Activated naive CD8-positive, alpha-beta T cell treated with anti-CD3 and anti-CD28 coated beads, Interleukin-2, amount 10 ng/mL, durations not matched to agents 7 days and 5 days (primary cell): ENCODE measurements at regions not wholly inside any gene's neighbourhood (a gene's known extent, or its start where the extent isn't known, plus 50 kb on each side); places are given as distances from the start of the nearest gene placed in this dataset.

Experiments used
- ATAC-seq: fragments of 150-1000 bp; cut with Tn5 transposase; one replicate; pipeline ENCODE4 v1.10.0; 2021; ENCODE audit warnings: low read depth, moderate library complexity
- POLR2A ChIA-PET: fragments of 350-600 bp; sonication (Branson Sonifier 250); formaldehyde crosslinking; loops from one replicate; lab custom pipeline; 2021; ENCODE audit warnings: antibody characterized with exemption; lab: Charles Lee
- DNase-seq: peaks from one replicate; pipeline ENCODE4 v3.0.0; 2021
- H3K27ac Mint-ChIP-seq: one replicate; pipeline ENCODE4 v1.8.0; 2022; ENCODE audit warnings: mild to moderate bottlenecking, mixed read lengths
- H3K27me3 Mint-ChIP-seq: one replicate; pipeline ENCODE4 v1.8.0; 2022; ENCODE audit warnings: mild to moderate bottlenecking, moderate library complexity, mixed read lengths
- H3K36me3 Mint-ChIP-seq: one replicate; pipeline ENCODE4 v1.8.0; 2021; ENCODE audit warnings: mild to moderate bottlenecking, mixed read lengths
- H3K4me1 Mint-ChIP-seq: one replicate; pipeline ENCODE4 v1.8.0; 2021; ENCODE audit warnings: mixed read lengths
- H3K4me3 Mint-ChIP-seq: one replicate; pipeline ENCODE4 v1.8.0; 2022; ENCODE audit warnings: mild to moderate bottlenecking, moderate library complexity, mixed read lengths
- H3K9me3 Mint-ChIP-seq: one replicate; pipeline ENCODE4 v1.8.0; 2021; ENCODE audit warnings: mixed read lengths

GRCh38 chr2:223418131-223418530 is 184.0 kb downstream of the SCG2 start:
- DNase-seq (no peak), ATAC-seq (no peak)
- Mint-ChIP-seq H3K9me3 (no peaks in the 10 kb centered on the region), H3K27ac (no peak overlapping the region), H3K4me1 (no peaks in the 10 kb centered on the region), H3K27me3 (no peaks in the 10 kb centered on the region), H3K4me3 (no peak overlapping the region), H3K36me3 (no peaks in the 10 kb centered on the region)
- POLR2A ChIA-PET = no interaction called here

DNA sequence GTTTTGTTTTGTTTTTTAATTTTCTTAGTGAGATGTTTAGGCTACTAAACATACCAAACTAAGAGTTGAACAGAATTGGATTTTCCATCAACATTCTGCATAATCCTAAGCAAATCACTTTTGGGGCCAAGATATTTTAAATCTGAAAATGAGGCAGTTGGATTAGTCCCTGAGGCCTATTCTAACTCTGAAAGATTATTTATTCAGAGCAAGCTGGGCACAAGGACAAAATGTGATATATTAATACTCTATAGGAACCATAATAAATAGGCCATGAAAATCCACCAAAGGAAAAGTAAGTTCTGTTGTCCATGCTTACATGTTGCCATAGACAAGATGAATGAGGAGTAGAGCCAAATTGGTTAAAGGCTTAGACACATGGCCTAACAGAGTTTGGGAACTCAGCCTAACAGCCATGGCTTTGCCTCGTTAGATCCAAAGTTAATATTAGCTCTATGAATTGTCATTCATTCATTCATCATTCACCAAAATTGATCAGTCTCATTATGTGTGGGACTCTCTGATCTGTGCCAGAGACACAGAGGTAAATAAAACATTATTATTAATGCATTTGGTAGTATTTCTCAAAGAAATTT is 183.5 kb downstream of the SCG2 start:
- Mint-ChIP-seq H3K27ac (no peak overlapping the region), H3K4me3 (no peak overlapping the region), H3K9me3 (no peaks in the 10 kb centered on the region), H3K4me1 (no peaks in the 10 kb centered on the region), H3K36me3 (no peaks in the 10 kb centered on the region), H3K27me3 (no peaks in the 10 kb centered on the region)
- ATAC-seq = no peak
- no peak for DNase-seq
- POLR2A ChIA-PET = no interaction called here

DNA sequence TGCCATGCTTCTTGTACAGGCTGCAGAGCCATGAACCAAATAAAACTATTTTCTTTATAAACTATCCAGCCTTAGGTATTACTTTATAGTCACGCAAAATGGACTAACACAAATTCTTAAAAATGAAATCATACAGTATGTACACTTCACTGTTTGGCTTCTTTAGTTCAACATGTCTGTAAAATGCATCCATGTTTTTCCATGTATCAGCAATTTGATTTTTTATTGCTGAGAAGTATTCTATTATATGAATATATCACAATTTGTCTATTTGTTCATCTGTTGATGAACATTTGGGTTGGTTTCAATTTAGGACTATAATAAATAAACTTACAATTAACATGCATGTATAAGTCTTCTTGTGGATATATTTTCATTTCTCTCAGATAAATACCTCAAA is 182.1 kb downstream of the SCG2 start:
- H3K36me3 Mint-ChIP-seq = no peaks in the 10 kb centered on the region
- H3K4me1 Mint-ChIP-seq = no peaks in the 10 kb centered on the region
- no peaks in the 10 kb centered on the region for H3K27me3 Mint-ChIP-seq
- H3K27ac Mint-ChIP-seq = no peak overlapping the region
- POLR2A ChIA-PET = no interaction called here
- H3K4me3 Mint-ChIP-seq = no peak overlapping the region
- no peak for DNase-seq
- no peaks in the 10 kb centered on the region for H3K9me3 Mint-ChIP-seq
- ATAC-seq = no peak

DNA sequence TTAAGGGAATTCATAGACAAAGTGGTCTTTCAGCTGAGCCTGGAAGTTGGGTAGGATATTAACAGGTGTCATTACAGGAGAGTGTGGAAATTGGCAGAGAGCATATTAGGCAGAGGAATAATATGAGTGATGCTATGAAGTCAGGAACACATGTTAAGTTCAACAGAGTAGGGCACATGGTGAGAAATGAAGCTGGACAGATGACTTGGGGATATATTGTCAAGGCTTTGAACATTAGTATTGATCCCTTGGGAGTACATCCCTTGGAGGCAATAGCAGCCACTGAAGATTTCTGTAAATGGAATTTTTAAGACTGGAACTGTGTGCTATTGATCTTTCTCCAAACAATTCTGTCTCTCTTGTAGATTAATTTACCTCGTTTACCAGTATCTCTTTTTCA is 170.7 kb downstream of the SCG2 start:
- Mint-ChIP-seq H3K27ac (no peak overlapping the region), H3K4me1 (no peaks in the 10 kb centered on the region), H3K9me3 (no peaks in the 10 kb centered on the region), H3K4me3 (no peak overlapping the region), H3K27me3 (no peaks in the 10 kb centered on the region), H3K36me3 (no peaks in the 10 kb centered on the region)
- POLR2A ChIA-PET = no interaction called here
- DNase-seq (no peak), ATAC-seq (no peak)

DNA sequence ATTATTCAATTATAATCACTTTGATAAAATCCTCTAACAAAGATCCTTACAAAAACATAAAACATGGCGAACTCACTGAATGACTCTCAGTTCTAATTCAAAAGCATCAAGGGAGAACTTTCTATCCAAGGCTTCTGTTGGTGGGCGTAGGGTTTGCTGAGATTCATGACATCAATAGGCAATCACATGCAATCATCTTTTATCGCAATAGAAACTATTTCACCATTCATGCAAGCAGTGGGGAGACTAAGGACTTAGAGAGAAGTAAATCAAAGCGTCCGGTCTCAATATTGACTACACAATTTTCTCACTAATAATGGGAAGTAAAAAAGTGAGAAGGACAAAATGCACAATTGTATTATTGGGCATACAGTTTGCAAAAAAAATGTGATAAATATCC is 168.7 kb downstream of the SCG2 start:
- DNase-seq (no peak), ATAC-seq (no peak)
- Mint-ChIP-seq H3K27me3 (no peaks in the 10 kb centered on the region), H3K27ac (no peak overlapping the region), H3K4me1 (no peaks in the 10 kb centered on the region), H3K36me3 (no peaks in the 10 kb centered on the region), H3K4me3 (no peak overlapping the region), H3K9me3 (no peaks in the 10 kb centered on the region)
- POLR2A ChIA-PET = no interaction called here

- H3K4me3 Mint-ChIP-seq = no peak overlapping the region
- no peak for DNase-seq
- POLR2A ChIA-PET = no interaction called here
- H3K36me3 Mint-ChIP-seq = no peaks in the 10 kb centered on the region
- ATAC-seq = no peak
- H3K4me1 Mint-ChIP-seq = no peaks in the 10 kb centered on the region
- H3K9me3 Mint-ChIP-seq = no peaks in the 10 kb centered on the region
- H3K27me3 Mint-ChIP-seq = no peaks in the 10 kb centered on the region
- H3K27ac Mint-ChIP-seq = no peak overlapping the region
These were observed 164.4 kb downstream of the SCG2 start for GRCh38 chr2:223437788-223438187.

DNA sequence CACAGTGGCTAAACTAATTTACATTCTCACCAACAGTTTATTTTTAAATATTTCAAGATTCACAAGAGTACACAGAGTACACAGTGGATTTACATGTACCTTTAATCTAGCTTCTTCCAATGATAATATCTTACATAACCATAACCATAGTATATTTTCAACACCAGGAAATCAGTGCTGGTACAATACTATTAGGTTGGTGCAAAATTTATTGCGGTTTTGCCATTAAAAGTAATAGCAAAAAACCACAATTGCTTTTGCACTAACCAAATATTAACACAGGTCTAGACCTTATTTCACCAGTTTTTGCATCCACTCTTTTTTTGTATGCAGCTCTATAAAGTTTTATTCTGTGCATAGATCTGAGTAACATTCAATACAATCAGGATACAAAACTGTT is 163.0 kb downstream of the SCG2 start:
- Mint-ChIP-seq H3K27me3 (no peaks in the 10 kb centered on the region), H3K36me3 (no peaks in the 10 kb centered on the region)

GRCh38 chr2:223439786-223440185 is 162.4 kb downstream of the SCG2 start:
- ATAC-seq (no peak), DNase-seq (no peak)
- H3K27ac Mint-ChIP-seq = no peak overlapping the region
- no peaks in the 10 kb centered on the region for H3K4me1 Mint-ChIP-seq
- POLR2A ChIA-PET = no interaction called here
- no peaks in the 10 kb centered on the region for H3K9me3 Mint-ChIP-seq
- H3K36me3 Mint-ChIP-seq = no peaks in the 10 kb centered on the region
- no peaks in the 10 kb centered on the region for H3K27me3 Mint-ChIP-seq
- H3K4me3 Mint-ChIP-seq = no peak overlapping the region

More for the DNA sequence above, 163.0 kb downstream of the SCG2 start:
- no peaks in the 10 kb centered on the region for H3K4me1 Mint-ChIP-seq
- H3K9me3 Mint-ChIP-seq = no peaks in the 10 kb centered on the region
- ATAC-seq = no peak
- no peak for DNase-seq
- POLR2A ChIA-PET = no interaction called here
- H3K27ac Mint-ChIP-seq = no peak overlapping the region
- H3K4me3 Mint-ChIP-seq = no peak overlapping the region

- Mint-ChIP-seq H3K36me3 (no peaks in the 10 kb centered on the region), H3K4me3 (no peak overlapping the region), H3K27me3 (no peaks in the 10 kb centered on the region), H3K4me1 (no peaks in the 10 kb centered on the region), H3K9me3 (no peaks in the 10 kb centered on the region), H3K27ac (no peak overlapping the region)
- POLR2A ChIA-PET = no interaction called here
- DNase-seq (no peak), ATAC-seq (no peak)
These were observed 159.3 kb downstream of the SCG2 start for GRCh38 chr2:223442847-223443246.

- POLR2A ChIA-PET = no interaction called here
- H3K9me3 Mint-ChIP-seq = no peaks in the 10 kb centered on the region
- H3K4me3 Mint-ChIP-seq = no peak overlapping the region
- no peak for ATAC-seq
- no peak overlapping the region for H3K27ac Mint-ChIP-seq
- no peaks in the 10 kb centered on the region for H3K4me1 Mint-ChIP-seq
- DNase-seq = no peak
- no peaks in the 10 kb centered on the region for H3K27me3 Mint-ChIP-seq
- H3K36me3 Mint-ChIP-seq = no peaks in the 10 kb centered on the region
These were observed 151.9 kb downstream of the SCG2 start for GRCh38 chr2:223450246-223450645.

DNA sequence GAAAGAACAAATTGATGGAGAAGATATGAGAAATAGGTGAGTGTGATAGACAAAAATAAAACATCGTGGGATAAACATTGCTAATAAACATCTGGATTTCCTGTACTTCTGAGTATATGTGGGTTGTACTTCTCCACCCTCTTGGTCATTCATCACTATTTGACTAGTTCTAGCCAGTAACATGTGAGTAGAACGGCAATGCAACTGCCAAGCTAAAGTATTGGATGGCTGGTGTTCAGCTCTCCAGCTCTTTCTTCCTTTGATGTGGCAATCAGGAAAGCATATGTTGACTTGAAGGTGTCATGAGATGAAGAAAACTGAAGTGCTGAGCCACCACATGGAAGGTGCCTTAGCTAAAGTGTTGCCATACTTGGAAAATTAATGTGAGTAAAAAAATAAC is 144.9 kb downstream of the SCG2 start:
- POLR2A ChIA-PET = no interaction called here
- Mint-ChIP-seq H3K4me3 (no peak overlapping the region), H3K4me1 (no peaks in the 10 kb centered on the region), H3K27ac (no peak overlapping the region), H3K27me3 (no peaks in the 10 kb centered on the region), H3K36me3 (no peaks in the 10 kb centered on the region), H3K9me3 (peaks cover 2% of the 10 kb centered on the region)
- DNase-seq = no peak
- no peak for ATAC-seq

GRCh38 chr2:223459328-223459939 is 142.7 kb downstream of the SCG2 start:
- H3K27me3 Mint-ChIP-seq = no peaks in the 10 kb centered on the region
- no peak overlapping the region for H3K27ac Mint-ChIP-seq
- no peaks in the 10 kb centered on the region for H3K36me3 Mint-ChIP-seq
- no peak overlapping the region for H3K4me3 Mint-ChIP-seq
- POLR2A ChIA-PET = no interaction called here
- H3K9me3 Mint-ChIP-seq = peaks cover 2% of the 10 kb centered on the region
- DNase-seq = no peak
- no peak for ATAC-seq
- no peaks in the 10 kb centered on the region for H3K4me1 Mint-ChIP-seq

- Mint-ChIP-seq H3K4me3 (no peak overlapping the region), H3K9me3 (peaks cover 2% of the 10 kb centered on the region), H3K27me3 (no peaks in the 10 kb centered on the region), H3K4me1 (no peaks in the 10 kb centered on the region), H3K36me3 (no peaks in the 10 kb centered on the region), H3K27ac (no peak overlapping the region)
- no peak for ATAC-seq
- DNase-seq = no peak
- POLR2A ChIA-PET = no interaction called here
These were observed 142.0 kb downstream of the SCG2 start for GRCh38 chr2:223460209-223460608.

DNA sequence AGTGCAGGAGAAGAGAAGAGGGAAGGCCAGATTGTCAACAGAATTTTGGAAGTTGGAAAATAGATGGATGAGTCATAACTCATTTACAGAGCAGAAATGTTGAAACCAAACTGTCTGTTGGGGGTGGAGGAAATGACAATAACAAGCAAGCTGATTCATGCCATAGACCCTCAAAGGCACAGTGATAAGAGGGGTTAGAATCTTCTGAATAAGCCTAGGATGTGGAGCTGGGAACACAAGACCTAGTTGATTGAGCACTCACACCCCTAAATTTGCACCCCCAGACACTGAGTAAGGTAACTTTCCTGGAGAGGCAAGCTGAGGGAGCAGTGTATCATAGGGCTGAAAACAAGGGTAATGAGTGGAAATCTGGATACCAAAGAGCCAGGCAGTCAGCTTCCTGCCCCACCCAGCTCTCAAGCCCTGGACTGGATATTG is 141.4 kb downstream of the SCG2 start:
- POLR2A ChIA-PET = no interaction called here
- ATAC-seq (no peak), DNase-seq (no peak)
- Mint-ChIP-seq H3K27ac (no peak overlapping the region), H3K27me3 (no peaks in the 10 kb centered on the region), H3K4me3 (no peak overlapping the region), H3K4me1 (no peaks in the 10 kb centered on the region), H3K9me3 (peaks cover 2% of the 10 kb centered on the region), H3K36me3 (no peaks in the 10 kb centered on the region)
